ENCODE measurements at regions not wholly inside any gene's neighbourhood (a gene's known extent, or its start where the extent isn't known, plus 50 kb on each side); places are given as distances from the start of the nearest gene placed in this dataset.

- Histone ChIP-seq H3K4me2 (ENCODE audit: low read length) (no peak overlapping the region), H2AFZ (ENCODE audit: low read length) (no peak overlapping the region), H3K9me2 (ENCODE audit: insufficient read depth, low read length) (no peaks in the 10 kb centered on the region), H4K20me1 (ENCODE audit: insufficient read depth, low read length) (no peaks in the 10 kb centered on the region), H3K9me3 (ENCODE audit: low read length) (no peaks in the 10 kb centered on the region), H3K79me2 (ENCODE audit: insufficient read depth, low read depth, low read length) (no peaks in the 10 kb centered on the region), H3K36me3 (ENCODE audit: insufficient read depth, low read length) (no peaks in the 10 kb centered on the region), H3K27ac (ENCODE audit: low read depth, low read length, poor library complexity, severe bottlenecking) (no peak overlapping the region), H3K4me3 (ENCODE audit: low read depth, low read length, poor library complexity, severe bottlenecking) (no peak overlapping the region), H3K4me1 (ENCODE audit: insufficient read depth, low read length, poor library complexity, severe bottlenecking) (peaks cover 16% of the 10 kb centered on the region)
- BruUV-seq (replicated peaks) = no TSS peak
- ChIA-PET CTCF (ENCODE audit: unreplicated experiment) (no interaction called here), POLR2A (interaction anchor here (2.6 kb wide), 1 partner anchor 20 kb away, joined by 16 read pairs; no protein-coding TSS in a partner anchor)
- no peak for DNase-seq (ENCODE audit: low spot score)
- intact Hi-C loops (cut with micrococcal nuclease; ENCODE audit: unreplicated experiment) = no loop called here
- TF ChIP-seq CTCF (conservative IDR thresholded peaks at IDR 0.05; ENCODE audit: low read length) = no peak
- no peak for TF ChIP-seq EZH2phosphoT487 (IDR thresholded peaks at IDR 0.05; ENCODE audit: borderline replicate concordance, low read depth, low read length)
These were observed 347.7 kb downstream of the LPIN1 start for GRCh38 chr2:12094134-12094533.

- H3K4me2 ChIP-seq (ENCODE audit: low read length) = peak overlapping the region; percentile 1; the same call in 1 of the 2 replicates
These were observed 349.8 kb downstream of the LPIN1 start for GRCh38 chr2:12096051-12096787.

More at GRCh38 chr2:12096051-12096787, 349.8 kb downstream of the LPIN1 start:
- Histone ChIP-seq H2AFZ (ENCODE audit: low read length) (no peak overlapping the region), H3K4me1 (ENCODE audit: insufficient read depth, low read length, poor library complexity, severe bottlenecking) (peaks cover 16% of the 10 kb centered on the region), H3K36me3 (ENCODE audit: insufficient read depth, low read length) (no peaks in the 10 kb centered on the region), H3K9me2 (ENCODE audit: insufficient read depth, low read length) (no peaks in the 10 kb centered on the region), H3K4me3 (ENCODE audit: low read depth, low read length, poor library complexity, severe bottlenecking) (no peak overlapping the region), H4K20me1 (ENCODE audit: insufficient read depth, low read length) (no peaks in the 10 kb centered on the region), H3K9me3 (ENCODE audit: low read length) (no peaks in the 10 kb centered on the region), H3K27ac (ENCODE audit: low read depth, low read length, poor library complexity, severe bottlenecking) (no peak overlapping the region), H3K79me2 (ENCODE audit: insufficient read depth, low read depth, low read length) (no peaks in the 10 kb centered on the region)
- CTCF ChIA-PET (ENCODE audit: unreplicated experiment) = interaction anchor here (0.6 to 1.8 kb wide), 4 partner anchors 30 to 265 kb away, joined by 3 to 6 read pairs (median 4); no protein-coding TSS in a partner anchor
- POLR2A ChIA-PET = interaction anchor here (0.5 to 2.6 kb wide), 14 partner anchors 10 to 342 kb away, joined by 3 to 16 read pairs (median 4); no protein-coding TSS in a partner anchor
- no peak for DNase-seq (ENCODE audit: low spot score)
- intact Hi-C loops (cut with micrococcal nuclease; ENCODE audit: unreplicated experiment) = no loop called here
- TF ChIP-seq CTCF (conservative IDR thresholded peaks at IDR 0.05; ENCODE audit: low read length) (no peak), EZH2phosphoT487 (IDR thresholded peaks at IDR 0.05; ENCODE audit: borderline replicate concordance, low read depth, low read length) (no peak)
- BruUV-seq (replicated peaks) = no TSS peak
